ENCODE measurements at regions not wholly inside any gene's neighbourhood (a gene's known extent, or its start where the extent isn't known, plus 50 kb on each side); places are given as distances from the start of the nearest gene placed in this dataset.

GRCh38 chr15:94021621-94022320, 209.6 kb upstream of the MCTP2 start:
- H3K4me3 ChIP-seq = no peak overlapping the region
- DNase-seq = no peak
- WGBS, 2 donors = 56 to 78% methylated on average over 5 of the region's 5 CpGs
- TF ChIP-seq, protein P1, sequence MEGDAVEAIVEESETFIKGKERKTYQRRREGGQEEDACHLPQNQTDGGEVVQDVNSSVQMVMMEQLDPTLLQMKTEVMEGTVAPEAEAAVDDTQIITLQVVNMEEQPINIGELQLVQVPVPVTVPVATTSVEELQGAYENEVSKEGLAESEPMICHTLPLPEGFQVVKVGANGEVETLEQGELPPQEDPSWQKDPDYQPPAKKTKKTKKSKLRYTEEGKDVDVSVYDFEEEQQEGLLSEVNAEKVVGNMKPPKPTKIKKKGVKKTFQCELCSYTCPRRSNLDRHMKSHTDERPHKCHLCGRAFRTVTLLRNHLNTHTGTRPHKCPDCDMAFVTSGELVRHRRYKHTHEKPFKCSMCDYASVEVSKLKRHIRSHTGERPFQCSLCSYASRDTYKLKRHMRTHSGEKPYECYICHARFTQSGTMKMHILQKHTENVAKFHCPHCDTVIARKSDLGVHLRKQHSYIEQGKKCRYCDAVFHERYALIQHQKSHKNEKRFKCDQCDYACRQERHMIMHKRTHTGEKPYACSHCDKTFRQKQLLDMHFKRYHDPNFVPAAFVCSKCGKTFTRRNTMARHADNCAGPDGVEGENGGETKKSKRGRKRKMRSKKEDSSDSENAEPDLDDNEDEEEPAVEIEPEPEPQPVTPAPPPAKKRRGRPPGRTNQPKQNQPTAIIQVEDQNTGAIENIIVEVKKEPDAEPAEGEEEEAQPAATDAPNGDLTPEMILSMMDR (IDR thresholded peaks at IDR 0.05) = no peak
- TF ChIP-seq POLR2A (IDR thresholded peaks at IDR 0.05) = no peak
- no peaks in the 10 kb centered on the region for H3K36me3 ChIP-seq (ENCODE audit: low read depth, missing control alignments)
- intact Hi-C loops (cut with DNase I; ENCODE audit: low total_unique reads) = no loop called here
- H3K9me3 ChIP-seq = no peaks in the 10 kb centered on the region
- no peaks in the 10 kb centered on the region for H3K27me3 ChIP-seq
- H3K4me1 ChIP-seq = no peaks in the 10 kb centered on the region
- H3K27ac ChIP-seq = no peak overlapping the region

- 88 to 100% methylated on average over 11 of the region's 11 CpGs for WGBS, 2 donors
- DNase-seq = no peak
- no peak overlapping the region for H3K27ac ChIP-seq
Observed at GRCh38 chr15:94019062-94019461, 212.3 kb upstream of the MCTP2 start.

GRCh38 chr15:94015324-94015723, 216.0 kb upstream of the MCTP2 start:
- Histone ChIP-seq H3K27me3 (no peaks in the 10 kb centered on the region), H3K36me3 (ENCODE audit: low read depth, missing control alignments) (no peaks in the 10 kb centered on the region), H3K27ac (no peak overlapping the region), H3K4me3 (no peak overlapping the region), H3K9me3 (no peaks in the 10 kb centered on the region), H3K4me1 (no peaks in the 10 kb centered on the region)
- WGBS, 2 donors = 87 to 94% methylated on average over 5 of the region's 5 CpGs
- TF ChIP-seq, protein P1 (IDR thresholded peaks at IDR 0.05) = no peak
- no peak for TF ChIP-seq POLR2A (IDR thresholded peaks at IDR 0.05)
- intact Hi-C loops (cut with DNase I; ENCODE audit: low total_unique reads) = no loop called here
- DNase-seq = no peak

More at GRCh38 chr15:94019062-94019461, 212.3 kb upstream of the MCTP2 start:
- Histone ChIP-seq H3K9me3 (no peaks in the 10 kb centered on the region), H3K36me3 (ENCODE audit: low read depth, missing control alignments) (no peaks in the 10 kb centered on the region), H3K4me1 (no peaks in the 10 kb centered on the region), H3K4me3 (no peak overlapping the region), H3K27me3 (no peaks in the 10 kb centered on the region)
- TF ChIP-seq, protein P1 (IDR thresholded peaks at IDR 0.05) = no peak
- no peak for TF ChIP-seq POLR2A (IDR thresholded peaks at IDR 0.05)
- intact Hi-C loops (cut with DNase I; ENCODE audit: low total_unique reads) = no loop called here

DNA sequence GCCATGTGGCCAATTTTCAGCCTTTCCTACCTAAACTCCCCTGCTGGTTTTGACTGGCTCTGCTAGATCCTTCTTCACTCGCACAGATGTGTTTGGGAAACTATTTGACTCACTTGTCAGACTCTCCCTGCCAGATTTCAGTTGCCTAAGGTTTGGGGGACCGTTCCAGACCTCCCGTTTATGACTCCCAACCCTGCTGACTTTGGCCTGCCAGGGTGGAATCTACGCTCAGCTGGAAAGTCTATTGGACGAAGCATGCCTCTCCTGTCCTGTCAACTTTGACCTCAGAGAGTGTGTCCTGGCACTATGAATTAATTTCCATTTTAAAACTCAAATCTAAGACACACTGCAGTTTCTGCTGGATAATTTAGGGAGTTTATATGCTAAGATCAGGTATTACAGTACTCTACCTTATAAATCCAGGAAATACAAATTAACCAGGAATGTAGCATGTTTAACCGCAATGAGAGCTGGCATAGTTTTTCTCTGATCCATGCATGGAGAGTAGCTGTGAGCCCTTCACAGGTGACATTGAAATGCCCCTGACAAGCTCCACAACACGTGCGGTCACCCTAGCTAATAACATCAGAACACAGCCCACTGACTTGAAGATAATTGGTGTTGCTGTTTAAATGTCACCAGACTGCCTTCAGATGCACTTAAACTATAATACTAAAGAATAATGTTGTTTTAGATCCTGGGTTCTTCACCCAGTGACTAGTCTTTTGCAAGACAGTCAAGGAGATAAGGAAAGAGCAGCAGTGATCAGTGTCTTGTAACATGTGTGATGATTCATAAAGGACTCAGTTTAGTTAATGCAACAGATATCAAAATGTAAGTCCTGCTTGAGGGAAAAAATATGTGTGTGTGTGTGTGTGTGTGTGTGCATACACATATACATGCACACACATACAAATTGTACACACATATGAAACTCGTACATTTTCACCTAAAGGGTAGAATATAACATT, 223.0 kb upstream of the MCTP2 start:
- TF ChIP-seq POLR2A (IDR thresholded peaks at IDR 0.05) = no peak
- TF ChIP-seq, protein P1 (IDR thresholded peaks at IDR 0.05) = no peak
- WGBS, 2 donors = 87% methylated on average over 9 of the region's 9 CpGs
- no peak overlapping the region for H3K27ac ChIP-seq
- H3K36me3 ChIP-seq (ENCODE audit: low read depth, missing control alignments) = no peaks in the 10 kb centered on the region
- H3K4me3 ChIP-seq = no peak overlapping the region
- no peaks in the 10 kb centered on the region for H3K9me3 ChIP-seq
- H3K4me1 ChIP-seq = no peaks in the 10 kb centered on the region
- DNase-seq = no peak
- intact Hi-C loops (cut with DNase I; ENCODE audit: low total_unique reads) = no loop called here
- H3K27me3 ChIP-seq = no peaks in the 10 kb centered on the region

All from testis (tissue), 2 donors.